ENCODE measurements at regions not wholly inside any gene's neighbourhood (a gene's known extent, or its start where the extent isn't known, plus 50 kb on each side); places are given as distances from the start of the nearest gene placed in this dataset.
"Not testable (repeated sequence)": the region's sequence is repeated elsewhere in the genome, so short reads cannot be mapped to it uniquely, and the experiment has no call there.

DNA sequence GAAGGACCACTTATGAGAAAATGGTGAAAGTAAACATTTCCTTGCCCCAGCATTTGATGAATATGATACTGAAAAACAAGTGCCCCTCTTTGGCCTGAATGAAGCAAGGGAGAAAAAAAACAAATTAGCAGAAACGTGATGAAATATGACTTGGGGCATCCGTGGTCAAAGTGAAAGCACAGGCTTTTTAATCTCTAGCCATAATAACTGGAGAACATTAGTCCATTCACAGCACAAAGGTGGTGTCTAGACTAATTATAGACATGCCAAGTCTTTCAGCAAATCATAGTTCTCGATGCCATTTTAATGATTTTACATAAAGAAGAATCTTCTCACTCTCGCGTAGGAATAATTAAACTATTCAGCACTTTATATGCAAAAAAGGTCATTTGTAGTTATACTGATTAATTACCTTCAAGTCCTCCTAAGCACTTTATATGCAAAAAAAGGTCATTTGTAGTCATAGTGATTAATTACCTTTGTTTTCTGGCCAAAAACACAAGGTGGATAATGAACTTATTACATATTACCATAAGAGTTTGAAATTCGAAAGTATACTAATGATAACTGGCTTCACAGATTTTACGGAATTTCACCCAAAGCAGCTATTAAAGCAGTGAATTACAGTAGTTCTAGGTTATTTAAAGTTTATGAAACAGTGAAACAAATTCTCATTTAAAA is 121.6 kb downstream of the ZNF22 start:
- DNase-seq, result not testable (repeated sequence)

DNA sequence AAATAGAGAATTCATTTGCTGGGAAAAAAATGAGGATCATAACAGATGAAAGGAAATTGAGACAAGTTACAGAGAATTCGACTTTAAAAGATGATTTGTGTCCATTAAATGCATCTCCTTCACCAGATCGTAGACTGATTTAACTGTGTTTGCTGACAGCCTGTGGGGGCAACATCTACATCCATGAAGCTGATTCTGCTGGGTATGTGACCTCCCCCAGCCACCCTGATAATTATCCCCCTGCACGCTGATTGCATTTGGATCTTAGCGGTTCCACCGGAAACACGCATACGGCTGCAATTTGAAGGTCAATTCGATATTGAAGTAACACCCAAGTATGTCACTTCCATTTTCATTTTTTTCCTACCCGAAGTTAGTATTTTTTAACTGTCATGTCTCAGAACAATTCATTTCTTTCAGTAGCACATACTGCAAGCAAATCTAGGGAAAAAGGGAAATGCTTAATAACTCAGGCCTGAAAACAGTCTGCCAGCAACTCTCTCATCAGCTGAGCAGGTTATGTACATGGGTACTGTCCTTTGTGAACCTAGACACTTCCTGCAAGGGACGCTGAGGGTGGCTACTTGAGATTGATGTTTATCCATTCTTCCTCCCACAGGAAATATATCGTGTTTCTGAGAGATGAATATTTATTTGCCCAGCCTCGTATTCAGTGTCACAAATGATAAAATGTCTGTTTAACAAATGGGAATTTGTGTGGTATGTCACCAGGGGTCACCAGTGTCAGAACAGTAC is 134.9 kb downstream of the ZNF22 start:
- no peak for DNase-seq

DNA sequence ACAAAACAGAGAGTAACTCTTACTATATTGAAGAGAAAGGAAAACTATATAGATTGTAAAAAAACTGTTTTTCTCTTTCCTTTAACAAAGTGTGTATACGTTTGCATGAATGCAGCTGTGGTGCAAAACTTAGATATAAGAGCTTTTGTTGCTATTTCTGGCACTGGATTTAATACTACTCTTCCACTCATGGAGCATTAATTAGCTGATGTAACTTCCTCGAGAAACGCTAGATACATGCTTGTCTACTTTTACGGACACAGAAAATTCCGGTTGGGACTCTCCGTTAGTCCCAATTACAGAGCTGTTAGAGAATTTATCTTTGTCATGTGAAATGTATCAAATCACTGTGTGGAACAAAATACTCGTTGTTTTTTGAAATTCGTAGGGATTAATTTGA is 135.5 kb downstream of the ZNF22 start:
- no peak for DNase-seq

DNA sequence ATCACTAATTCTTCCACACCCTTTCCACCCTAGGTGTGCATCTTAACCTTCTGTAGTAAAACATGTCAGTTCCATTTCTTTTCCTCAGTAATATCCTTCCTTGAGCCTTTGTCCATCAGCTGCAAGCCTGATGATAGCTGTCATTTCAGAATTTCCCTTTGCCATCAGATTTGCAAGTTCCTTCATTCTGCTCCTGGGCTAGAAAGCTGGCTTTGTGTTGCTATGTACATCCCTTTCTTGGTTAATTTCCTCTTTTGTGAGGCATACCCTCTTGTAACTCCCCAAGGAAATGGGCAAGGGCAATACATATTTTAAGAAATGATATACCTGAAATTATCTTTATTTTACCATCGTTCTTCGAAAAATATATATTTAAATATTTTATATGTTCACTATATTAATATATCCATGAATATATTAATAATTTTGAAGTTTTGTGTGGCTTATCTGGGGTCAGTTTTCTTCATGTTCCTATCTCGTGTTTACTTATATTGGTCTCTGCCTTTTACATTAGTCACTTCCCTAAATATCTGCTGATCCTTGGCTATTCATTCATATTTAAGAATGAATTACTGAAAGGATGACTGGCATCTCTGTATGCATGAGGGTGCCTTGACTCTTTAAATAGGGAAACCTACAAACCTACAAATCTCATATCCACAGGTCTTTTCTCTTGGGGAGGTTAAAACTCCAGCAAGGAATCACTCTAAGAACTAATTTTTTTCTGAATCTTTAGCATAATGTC is 143.8 kb downstream of the ZNF22 start:
- DNase-seq, result no peak

DNA sequence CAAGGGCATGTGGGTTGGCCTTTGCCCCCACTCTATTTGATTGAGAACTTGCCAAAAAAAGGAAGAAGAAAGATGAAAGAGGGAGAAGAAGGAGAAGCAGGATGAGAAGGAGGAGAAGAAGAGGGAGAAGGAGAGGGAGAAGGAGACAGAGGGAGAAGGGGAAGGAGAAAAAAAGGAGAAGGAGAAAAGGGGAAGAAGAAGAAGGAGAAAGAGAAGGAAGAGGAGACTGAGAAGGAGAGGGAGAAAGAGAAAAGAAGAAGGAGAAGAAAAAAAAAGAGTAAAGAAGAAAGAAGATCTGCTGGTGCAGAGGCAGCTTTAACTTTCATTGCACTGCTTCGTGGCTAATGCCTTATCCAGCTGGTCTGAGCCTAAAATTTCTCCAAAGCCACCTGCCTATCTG is 144.4 kb downstream of the ZNF22 start:
- not testable (repeated sequence) for DNase-seq

DNA sequence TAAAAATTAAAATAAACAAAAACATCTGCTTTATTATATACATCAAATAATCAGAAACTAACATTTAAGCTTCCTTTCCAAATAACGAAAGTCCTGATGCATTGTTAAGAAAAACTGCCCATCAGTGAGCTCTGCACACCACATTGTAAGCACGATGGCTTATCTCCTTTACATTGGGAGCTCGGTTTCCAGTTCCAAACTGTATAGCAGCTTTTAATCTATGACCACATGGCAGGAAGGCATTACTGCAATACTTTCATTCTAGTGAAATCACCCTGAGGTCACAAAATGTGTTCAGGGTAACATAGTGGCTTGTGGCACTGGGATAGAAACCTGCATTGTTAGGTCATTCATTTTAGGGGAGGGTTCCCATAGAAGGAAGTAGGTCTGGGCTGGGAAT is 146.3 kb downstream of the ZNF22 start:
- DNase-seq, result no peak

DNA sequence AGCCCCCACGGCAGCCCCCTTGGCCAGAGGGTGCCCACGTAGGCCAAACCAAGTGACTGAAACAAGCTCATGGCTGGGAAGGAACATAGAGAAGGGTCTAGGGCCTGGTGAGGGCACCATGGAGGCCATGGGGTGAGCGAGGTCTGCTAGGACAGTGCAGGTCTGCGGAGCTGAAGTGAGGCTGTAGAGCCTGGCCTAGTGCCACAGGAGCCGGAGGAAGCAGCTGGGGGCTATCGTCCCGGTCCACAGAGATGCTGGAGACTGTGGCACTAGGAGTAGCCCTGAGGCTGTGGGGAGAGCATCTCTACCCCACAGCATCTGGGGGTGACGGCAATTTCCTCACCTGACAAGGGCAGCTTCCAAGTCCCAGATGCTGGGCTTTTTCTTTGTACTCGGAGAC is 150.3 kb downstream of the ZNF22 start:
- DNase-seq, result no peak

DNA sequence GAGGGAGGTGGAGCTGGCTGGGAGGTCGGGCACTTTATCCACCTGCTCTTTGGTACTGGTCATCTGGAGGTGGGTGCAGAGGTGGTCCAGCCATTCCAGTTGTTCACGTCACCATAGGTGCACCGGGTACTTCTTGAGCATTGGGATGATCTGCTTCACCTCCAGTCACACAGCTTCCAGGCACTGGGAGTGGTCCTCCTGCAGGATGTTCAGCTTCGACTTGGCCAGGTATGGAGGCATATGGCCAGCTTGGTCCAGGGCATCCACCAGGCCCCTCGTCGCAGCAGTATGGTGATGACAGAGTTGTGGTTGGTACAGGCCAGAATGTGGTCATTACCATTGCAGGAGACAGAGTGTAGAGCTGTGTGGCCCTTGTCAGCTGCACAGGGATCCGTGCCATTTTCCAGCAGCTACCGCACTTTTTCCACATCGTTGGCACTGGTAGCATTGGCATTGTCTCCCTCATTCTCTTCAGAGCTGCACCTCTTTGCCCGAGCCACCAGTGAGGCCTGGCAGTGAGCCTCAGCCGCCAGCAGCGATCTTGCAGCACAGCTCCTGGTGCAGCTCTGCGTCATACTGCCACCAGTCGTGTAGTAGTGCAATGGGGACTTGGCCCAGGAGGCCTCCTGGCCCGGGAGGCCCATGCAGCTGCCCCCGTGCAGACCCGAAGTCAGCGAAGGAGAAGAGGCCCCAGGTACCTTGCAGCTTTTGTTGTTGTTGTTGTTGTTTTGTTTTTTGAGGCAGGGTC is 150.9 kb downstream of the ZNF22 start:
- DNase-seq, result no peak

DNA sequence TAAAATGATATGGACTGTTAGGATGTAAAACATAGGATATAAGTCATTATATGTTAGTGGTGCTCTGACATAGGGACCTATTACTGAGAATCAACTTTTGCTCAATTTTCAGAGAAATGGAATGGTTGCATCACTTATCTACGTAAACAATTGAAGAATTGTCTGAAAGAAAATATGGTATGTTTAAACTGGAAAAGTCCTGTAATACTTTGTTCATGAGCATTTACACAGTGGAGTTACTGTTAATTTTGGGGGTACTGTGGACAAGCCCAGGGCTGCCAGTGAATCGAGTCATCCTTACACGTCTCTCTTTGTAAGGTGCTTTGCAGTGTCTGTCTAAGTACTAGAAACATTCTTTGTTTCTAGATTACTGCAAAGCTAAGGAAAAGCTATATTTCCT is 152.0 kb downstream of the ZNF22 start:
- no peak for DNase-seq

DNA sequence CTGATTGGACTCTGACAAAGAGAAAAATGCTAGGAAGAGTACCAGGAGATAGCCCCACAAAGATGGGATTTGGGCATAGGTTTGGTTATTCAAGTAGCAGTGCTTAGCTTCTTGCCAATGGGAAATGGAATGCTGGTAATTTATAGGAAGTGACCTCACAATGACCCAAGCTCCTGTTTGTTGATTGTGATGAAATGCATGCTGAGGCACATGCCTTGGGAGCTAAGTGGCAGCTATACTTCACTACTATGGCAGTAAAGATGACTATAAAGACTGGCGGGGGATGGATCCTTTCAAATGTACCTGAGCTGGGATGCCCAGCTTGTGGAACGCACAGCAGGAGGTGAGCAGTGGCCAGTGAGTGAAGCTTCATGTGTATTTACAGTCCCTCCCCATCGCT is 153.8 kb downstream of the ZNF22 start:
- DNase-seq, result no peak

DNA sequence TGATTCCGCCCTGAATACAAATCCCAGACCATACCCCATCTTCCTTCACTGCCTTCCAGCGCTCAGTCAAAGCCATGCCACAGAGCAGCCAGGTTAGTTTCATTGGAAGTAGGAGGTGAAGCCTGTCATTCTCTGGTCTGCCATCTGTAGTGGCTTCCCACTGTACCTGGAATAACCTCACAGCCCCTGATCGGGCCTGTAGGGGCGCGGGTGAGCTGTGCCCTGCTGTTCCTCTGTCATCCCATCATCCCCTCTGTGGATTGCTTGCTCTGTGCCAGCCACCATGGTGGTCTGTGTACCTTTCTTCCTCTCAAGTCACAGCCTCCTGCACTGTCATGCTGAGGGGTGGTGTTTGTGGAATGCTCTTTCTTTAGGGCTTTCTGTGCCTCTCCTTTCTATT is 155.1 kb downstream of the ZNF22 start:
- DNase-seq, result no peak

DNA sequence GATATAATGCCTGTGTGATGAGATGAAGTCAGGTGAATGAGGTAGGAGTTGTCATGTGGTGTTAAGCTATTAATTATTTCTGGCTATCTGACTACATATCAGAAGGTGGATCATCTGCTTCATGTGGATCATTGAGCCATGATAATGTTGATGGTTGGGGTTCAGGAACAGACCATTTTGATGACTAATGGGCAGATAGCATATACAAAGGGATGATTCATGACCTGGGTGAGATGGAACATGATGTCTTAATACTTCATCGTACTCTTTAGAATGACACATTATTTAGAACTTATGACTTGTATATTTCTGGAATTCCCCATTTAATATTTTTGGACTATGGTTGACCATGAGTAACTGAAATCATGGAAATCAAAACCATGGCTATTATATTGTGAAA is 155.1 kb downstream of the OR13A1 start:
- DNase-seq, result no peak

DNA sequence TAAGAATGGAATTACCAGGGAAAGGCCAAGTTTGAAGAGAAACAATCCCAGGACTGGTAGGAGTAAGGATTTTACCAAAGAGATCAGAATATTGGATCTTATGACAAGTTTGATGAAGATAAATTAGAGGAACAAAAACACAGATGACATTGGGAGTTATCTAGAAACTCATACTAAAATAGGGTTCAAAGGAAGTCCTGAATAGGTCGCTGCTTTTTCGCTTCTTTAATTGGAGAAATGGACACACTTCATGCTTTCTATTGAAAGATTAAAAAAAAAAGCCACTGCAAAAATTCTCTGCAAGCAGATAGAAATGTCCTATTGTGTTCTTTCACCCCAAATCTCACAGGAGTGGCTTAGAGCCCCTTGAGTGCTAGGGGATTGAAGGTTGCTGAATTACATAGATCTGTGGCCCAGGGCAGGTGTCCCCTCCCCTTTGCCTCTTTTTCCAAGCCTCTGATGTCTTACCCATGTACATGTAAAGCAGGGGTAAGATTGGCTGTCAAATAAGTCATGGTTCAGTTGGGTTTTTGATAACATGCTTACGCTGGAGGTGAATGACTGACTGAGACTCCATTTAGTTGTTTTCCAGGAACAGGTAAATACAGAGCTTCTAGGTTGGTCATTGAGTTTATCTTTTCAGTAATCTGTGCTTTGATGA is 152.0 kb downstream of the OR13A1 start:
- no peak for DNase-seq

DNA sequence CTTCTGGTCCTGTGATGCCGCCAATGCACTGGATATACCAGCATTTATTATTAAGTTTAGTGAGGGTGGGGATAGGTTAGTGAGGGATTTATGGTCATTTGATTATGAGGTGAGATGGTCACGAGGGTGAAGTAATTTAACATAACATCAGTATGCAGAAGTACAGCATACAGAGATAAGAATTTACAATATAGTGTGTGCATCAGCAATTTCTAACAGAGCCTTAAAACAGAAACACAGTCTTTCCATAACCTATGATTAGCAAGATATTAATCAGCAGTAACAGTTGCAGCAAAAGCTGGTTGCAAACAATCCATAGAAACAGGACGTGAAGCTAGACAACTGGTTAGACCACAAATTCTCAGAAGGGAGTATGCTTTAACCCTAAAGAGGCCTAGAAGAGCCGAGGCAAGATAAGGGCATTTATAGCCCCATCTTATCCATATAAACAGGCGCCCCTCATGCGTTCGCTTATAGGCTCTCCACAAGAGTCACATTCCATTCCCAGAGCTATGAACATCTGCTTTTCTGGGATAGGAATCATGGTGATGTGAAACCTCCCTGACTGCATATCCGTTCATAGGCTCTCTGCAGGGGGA is 139.8 kb downstream of the OR13A1 start:
- DNase-seq, result not testable (repeated sequence)

DNA sequence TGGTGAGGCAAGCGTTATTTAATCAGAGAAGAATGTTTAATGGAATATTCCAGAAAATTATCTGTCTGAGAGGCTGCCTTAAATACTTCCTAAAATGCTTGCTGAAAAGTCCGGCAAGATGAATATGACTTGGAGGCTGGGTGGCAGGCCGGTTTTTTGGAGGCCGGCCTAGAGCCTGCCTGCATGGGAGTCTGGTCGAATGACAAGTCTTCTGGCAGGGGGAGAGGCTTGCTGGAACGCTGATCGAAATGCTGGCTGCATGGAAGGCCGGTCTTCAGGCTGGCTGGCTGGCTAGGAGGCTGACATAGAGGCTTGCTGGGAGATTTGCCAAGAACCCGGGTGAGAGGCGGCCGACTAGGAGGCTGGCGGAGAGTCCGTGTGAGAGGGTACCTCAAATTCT is 135.7 kb downstream of the OR13A1 start:
- DNase-seq, result peak; percentile 25 to 71

DNA sequence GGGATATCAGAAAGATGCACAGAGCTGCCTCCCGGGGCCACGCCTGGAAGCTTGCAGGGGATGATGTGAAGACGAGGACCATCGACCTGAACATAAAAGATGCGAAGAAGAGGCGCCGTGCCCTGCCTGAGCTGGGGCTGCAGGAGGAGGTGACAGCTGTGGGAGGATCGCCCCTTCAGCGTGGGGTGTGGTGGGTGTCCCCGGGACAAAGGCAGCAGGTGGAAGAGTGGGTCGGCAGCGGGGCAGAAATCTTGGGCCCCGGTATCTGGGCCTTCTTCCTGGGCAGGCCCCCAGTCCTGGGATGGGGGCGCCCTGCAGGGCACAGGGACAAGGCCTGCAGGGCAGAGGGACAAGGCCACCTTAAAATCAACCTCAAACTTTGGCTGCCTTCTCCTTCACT is 134.9 kb downstream of the OR13A1 start:
- DNase-seq, result no peak

DNA sequence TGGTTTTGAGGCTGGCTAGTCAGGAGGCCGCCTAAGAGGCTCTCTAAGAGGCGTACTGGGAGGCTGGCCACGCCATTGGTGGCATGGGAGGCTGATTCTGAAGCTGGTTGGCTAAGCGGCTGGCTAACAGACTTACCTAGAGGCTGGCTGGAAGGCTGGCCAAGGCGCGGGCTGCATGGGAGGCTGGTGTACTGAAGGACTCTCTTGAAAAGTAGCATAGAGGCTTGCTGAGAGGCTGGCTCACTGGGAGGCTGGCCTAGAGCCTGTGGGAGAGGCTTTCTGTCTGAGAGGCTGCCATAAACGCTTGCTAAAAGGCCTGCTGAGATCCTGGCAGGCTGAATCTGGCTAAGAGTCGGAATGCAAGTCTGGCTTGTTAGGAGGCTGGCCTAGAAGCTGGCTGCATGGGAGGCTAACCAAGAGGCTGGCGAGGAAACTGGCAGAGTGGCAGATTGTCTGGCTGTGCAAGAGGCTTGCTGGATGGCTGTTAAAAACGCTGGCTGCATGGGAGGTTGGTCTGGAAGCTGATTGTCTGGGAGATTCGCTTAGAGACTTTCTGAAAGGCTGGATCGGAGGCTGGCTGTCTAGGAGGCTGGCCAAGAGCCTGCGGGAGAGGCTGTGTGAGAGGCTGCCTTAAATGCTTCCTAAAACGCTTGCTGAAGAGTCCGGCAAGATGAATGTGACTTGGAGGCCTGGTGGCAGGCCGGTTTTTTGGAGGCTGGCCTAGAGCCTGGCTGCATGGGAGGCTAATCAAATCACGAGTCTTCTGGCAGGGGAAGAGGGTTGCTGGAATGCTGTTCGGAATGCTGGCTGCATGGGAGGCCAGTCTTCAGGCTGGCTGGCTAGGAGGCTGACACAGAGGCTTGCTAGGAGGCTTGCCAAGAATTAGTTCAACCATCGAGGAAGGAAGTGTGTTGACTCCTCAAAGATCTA is 134.2 kb downstream of the OR13A1 start:
- peak; percentile 50 to 78 for DNase-seq

DNA sequence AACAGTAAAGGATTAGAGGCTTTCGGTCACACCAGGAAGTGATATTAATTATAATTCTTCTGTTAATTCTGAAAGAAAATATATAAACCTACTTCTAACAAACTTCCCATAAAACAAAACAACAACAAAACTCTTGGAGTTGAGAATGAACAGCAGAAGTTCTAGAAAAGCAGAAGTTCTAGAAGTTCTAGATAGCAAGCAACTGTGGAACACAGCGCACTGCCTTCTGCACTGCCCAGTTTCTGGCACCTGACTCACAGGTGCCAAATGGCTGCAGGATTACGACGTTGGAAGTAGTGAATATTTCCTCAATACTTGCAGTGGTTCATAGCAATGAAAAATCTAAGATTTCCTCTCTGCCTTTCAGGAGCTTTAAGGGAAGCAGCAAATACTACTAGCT is 132.2 kb downstream of the OR13A1 start:
- DNase-seq, result no peak

DNA sequence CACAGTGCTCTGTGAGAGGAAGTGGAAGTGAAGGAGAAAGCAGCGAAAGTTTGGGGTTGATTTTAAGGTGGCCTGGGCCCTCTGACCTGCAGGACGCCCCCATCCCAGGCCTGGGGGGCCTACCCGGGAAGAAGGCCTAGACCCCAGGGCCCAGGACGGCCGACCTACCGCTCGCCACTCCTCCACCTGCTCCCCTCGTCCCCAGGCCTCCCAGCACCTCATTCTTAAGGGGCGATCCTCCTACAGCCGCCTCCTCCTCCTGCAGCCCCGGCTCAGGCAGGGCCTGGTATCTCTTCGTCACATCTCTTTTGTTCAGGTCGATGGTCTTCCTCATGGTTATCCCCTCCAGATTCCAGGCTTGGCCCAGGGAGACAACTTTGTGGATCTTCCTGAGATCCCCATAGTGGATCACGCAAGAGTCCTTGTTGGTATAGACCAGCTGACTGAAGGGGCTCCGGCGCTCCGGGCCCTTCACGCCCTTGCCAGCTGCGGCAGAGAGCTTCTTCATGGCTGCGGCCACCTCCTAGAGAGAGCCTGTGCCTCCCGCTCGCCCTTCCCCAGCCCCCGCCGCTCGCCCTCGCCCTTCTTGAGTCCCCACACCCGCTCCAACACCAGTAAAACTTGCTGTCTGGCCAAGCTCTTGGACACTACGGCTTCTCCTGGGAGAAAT is 117.5 kb downstream of the OR13A1 start:
- DNase-seq, result no peak

DNA sequence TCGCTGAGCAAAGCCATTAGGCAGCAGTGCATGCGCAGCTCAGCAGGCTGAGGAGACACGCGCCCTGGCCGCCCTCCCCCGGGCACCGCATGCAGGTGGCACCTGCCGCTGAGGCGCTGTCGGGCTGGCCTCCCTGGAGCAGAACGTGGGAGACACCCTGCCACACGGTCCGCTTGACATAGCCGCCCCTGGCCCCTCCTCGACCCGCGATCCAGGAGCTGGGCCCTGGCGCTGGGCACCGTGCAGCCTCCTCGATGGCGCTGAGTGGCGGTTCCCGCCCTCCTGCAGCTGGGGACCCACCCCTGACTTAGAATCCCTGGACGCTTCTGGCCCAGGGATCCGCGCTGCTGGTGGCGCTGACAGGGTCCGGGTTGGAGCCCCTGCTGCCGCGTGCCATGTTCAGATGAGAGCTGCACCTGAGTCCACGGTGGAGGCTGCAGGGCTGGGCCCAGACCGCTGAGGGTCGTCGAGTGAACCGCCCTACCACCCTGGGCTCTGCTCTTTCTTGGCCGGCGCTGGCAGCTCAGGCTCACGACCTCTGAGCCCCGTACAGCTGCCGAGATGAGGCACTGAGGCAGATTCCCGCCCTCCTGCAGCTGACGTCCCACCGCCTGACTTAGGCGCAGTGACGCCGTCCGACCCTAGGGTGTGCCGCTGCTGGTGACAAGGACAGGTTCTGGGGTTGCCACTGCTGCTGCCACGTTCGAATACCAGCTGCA is 116.8 kb downstream of the OR13A1 start:
- DNase-seq, result no peak
